ENCODE measurements at regions not wholly inside any gene's neighbourhood (a gene's known extent, or its start where the extent isn't known, plus 50 kb on each side); places are given as distances from the start of the nearest gene placed in this dataset.

GRCh38 chr10:124340033-124340760 lies 78.5 kb downstream of the OAT start:
- H4K20me1 ChIP-seq: no peaks in the 10 kb centered on the region
- peak overlapping the region in 7 of 10 experiments; percentile 34 to 48 (median 43); a peak in 9 of 20 replicates for H3K4me3 ChIP-seq
- H3K9ac ChIP-seq: peak overlapping the region in 9 of 11 experiments; percentile 63 to 81 (median 73); a peak in 19 of 22 replicates
- no peaks in the 10 kb centered on the region for H3K27me3 ChIP-seq
- peaks cover 3 to 25% (median 21%) of the 10 kb centered on the region in 11 experiments; a peak in 21 of 22 replicates for H3K9me3 ChIP-seq (replicated peaks in 1 of 11)
- H3K36me3 ChIP-seq: no peaks in the 10 kb centered on the region; a peak in 1 of 22 replicates
- H3K27ac ChIP-seq: peak overlapping the region in 10 of 11 experiments; percentile 70 to 92 (median 82); a peak in 21 of 22 replicates
- peak overlapping the region; percentile 87 to 97 (median 94) for H3K4me2 ChIP-seq
- peaks cover 55 to 76% (median 74%) of the 10 kb centered on the region in 10 experiments for H3K4me1 ChIP-seq
- TF ChIP-seq Cebpa-rat (IDR thresholded peaks at IDR 0.05): no peak

DNA sequence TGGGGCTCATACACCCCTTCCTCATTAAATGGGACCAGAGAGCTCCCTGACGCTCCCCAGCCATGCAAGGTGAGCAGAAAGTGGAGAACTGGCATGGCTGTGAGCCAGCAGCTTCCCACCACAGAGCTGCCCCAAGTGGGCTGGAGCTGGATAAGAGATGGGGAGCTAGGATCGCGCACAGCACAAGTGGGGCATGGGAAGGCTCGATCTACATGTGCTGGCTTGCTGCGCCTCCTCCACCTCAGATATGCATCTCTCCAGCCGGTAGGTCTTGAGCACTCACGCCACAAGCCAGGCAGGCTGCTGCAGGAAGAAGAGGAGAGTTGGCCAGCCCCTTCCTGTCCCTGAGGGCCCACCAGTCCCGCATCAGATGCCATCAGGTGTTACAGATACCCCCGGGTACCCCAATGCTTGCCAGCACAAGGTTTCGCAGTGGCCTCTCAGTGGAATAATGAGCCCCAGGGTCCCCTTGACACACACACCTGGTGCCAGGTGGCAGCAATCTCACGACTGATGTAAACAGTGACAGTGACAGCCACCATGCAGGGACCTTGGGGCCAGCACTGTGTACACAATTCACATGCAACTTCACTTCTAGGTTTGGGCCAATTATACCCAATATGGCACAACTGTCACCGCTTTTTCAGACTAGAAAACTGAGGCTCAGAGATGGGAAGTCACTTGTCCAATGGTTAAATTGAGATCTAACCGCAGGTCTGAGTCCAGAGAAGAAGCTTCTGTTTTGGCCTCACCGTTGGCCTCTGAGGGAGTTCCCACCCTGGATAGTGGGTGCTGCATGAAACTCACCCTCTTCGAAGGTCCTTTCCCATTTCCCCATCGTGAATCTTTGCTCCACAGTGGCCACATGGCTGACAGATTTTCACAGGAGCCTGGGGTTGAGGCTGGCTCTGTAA lies 79.3 kb downstream of the OAT start:
- Histone ChIP-seq H3K9me3 (replicated peaks in 1 of 11) (peaks cover 11 to 34% (median 29%) of the 10 kb centered on the region in 11 experiments), H3K9ac (peak overlapping the region in 9 of 11 experiments; percentile 63 to 81 (median 73); a peak in 13 of 22 replicates), H4K20me1 (no peaks in the 10 kb centered on the region), H3K27ac (peak overlapping the region in 10 of 11 experiments; percentile 7 to 92 (median 82); a peak in 19 of 22 replicates), H3K4me1 (peaks cover 50 to 71% (median 67%) of the 10 kb centered on the region in 10 experiments), H3K4me2 (peak overlapping the region; percentile 87 to 97 (median 94)), H3K4me3 (no peak overlapping the region), H3K36me3 (no peaks in the 10 kb centered on the region; a peak in 1 of 22 replicates), H3K27me3 (no peaks in the 10 kb centered on the region)
- no peak for TF ChIP-seq Cebpa-rat (IDR thresholded peaks at IDR 0.05)

- peaks cover 52 to 63% (median 60%) of the 10 kb centered on the region in 10 experiments for H3K4me1 ChIP-seq
These were observed 80.3 kb downstream of the OAT start for GRCh38 chr10:124338276-124338925.

GRCh38 chr10:124336186-124336585 lies 82.5 kb downstream of the OAT start:
- Histone ChIP-seq H3K4me2 (no peak overlapping the region), H4K20me1 (no peaks in the 10 kb centered on the region), H3K4me3 (no peak overlapping the region), H3K27me3 (no peaks in the 10 kb centered on the region), H3K9me3 (replicated peaks in 1 of 11) (peaks cover 21 to 65% (median 61%) of the 10 kb centered on the region in 11 experiments), H3K9ac (no peak overlapping the region), H3K4me1 (peaks cover 36 to 51% (median 39%) of the 10 kb centered on the region in 10 experiments), H3K36me3 (peaks cover 0 to 4% (median 0%) of the 10 kb centered on the region in 11 experiments; a peak in 3 of 22 replicates), H3K27ac (no peak overlapping the region)
- TF ChIP-seq Cebpa-rat (IDR thresholded peaks at IDR 0.05): no peak

More at GRCh38 chr10:124338276-124338925, 80.3 kb downstream of the OAT start:
- peaks cover 12 to 43% (median 39%) of the 10 kb centered on the region in 11 experiments for H3K9me3 ChIP-seq (replicated peaks in 1 of 11)
- TF ChIP-seq Cebpa-rat (IDR thresholded peaks at IDR 0.05): no peak
- H3K9ac ChIP-seq: 0 out of 22 replicates have a peak overlapping the region, but pooled peaks of 1 of the 11 experiments have one; percentile 1
- no peak overlapping the region for H3K4me3 ChIP-seq
- no peaks in the 10 kb centered on the region for H4K20me1 ChIP-seq
- peak overlapping the region in 4 of 11 experiments; percentile 6 to 92 (median 55); a peak in 4 of 22 replicates for H3K27ac ChIP-seq
- H3K27me3 ChIP-seq: no peaks in the 10 kb centered on the region
- H3K36me3 ChIP-seq: no peaks in the 10 kb centered on the region; a peak in 1 of 22 replicates
- H3K4me2 ChIP-seq: peak overlapping the region; percentile 26 to 97 (median 93); a peak in 18 of 22 replicates

GRCh38 chr10:124333931-124334330 lies 84.8 kb downstream of the OAT start:
- H3K27ac ChIP-seq: no peak overlapping the region
- H3K36me3 ChIP-seq: peaks cover 0 to 4% (median 0%) of the 10 kb centered on the region in 11 experiments; a peak in 3 of 22 replicates
- no peak overlapping the region for H3K9ac ChIP-seq
- no peak overlapping the region for H3K4me2 ChIP-seq
- peaks cover 14 to 28% (median 23%) of the 10 kb centered on the region in 10 experiments for H3K4me1 ChIP-seq
- no peaks in the 10 kb centered on the region for H3K27me3 ChIP-seq
- H3K9me3 ChIP-seq (replicated peaks in 1 of 11): peaks cover 25 to 68% (median 64%) of the 10 kb centered on the region in 11 experiments
- H3K4me3 ChIP-seq: no peak overlapping the region
- no peaks in the 10 kb centered on the region for H4K20me1 ChIP-seq
- TF ChIP-seq Cebpa-rat (IDR thresholded peaks at IDR 0.05): no peak

- Histone ChIP-seq H4K20me1 (no peaks in the 10 kb centered on the region), H3K4me3 (no peak overlapping the region), H3K4me2 (peak overlapping the region in 3 of 11 experiments; percentile 6 to 78 (median 74); a peak in 4 of 22 replicates), H3K36me3 (peaks cover 0 to 4% (median 0%) of the 10 kb centered on the region in 11 experiments; a peak in 3 of 22 replicates), H3K27ac (peak overlapping the region in 2 of 11 experiments; percentile 20 to 30; a peak in 2 of 22 replicates), H3K27me3 (no peaks in the 10 kb centered on the region), H3K4me1 (peaks cover under 1 to 16% (median 9%) of the 10 kb centered on the region in 10 experiments; a peak in 18 of 20 replicates), H3K9ac (no peak overlapping the region), H3K9me3 (replicated peaks in 1 of 11) (peaks cover 25 to 67% (median 64%) of the 10 kb centered on the region in 11 experiments)
- no peak for TF ChIP-seq Cebpa-rat (IDR thresholded peaks at IDR 0.05)
These were observed 86.3 kb downstream of the OAT start for GRCh38 chr10:124332426-124332825.

- TF ChIP-seq Cebpa-rat (IDR thresholded peaks at IDR 0.05): no peak
- no peak overlapping the region for H3K27ac ChIP-seq
These were observed 88.8 kb downstream of the OAT start for GRCh38 chr10:124329941-124330340.

DNA sequence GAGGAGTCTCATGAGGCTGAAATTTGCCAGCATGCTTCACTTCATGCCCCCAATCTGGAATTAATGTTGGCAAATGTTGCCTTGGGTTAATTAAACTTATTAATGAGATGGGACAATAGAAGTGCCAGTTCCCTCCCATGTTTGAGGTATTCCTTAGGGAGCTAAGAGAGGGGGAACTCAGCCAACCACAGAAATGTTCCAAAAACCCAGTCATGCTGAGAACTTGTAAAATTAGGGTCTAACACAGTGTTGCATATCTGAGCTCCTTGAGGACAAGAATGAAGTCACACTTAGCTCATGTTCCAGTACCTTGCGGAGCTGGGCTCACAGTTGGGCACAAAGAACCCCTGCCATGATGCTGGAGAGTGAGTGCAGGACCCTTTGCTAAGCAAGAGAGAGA lies 89.4 kb downstream of the OAT start:
- H3K4me2 ChIP-seq: peak overlapping the region in 6 of 11 experiments; percentile 8 to 35 (median 11); a peak in 5 of 22 replicates
- no peaks in the 10 kb centered on the region for H3K27me3 ChIP-seq
- H3K4me1 ChIP-seq: peaks cover 7 to 36% (median 9%) of the 10 kb centered on the region in 10 experiments; a peak in 14 of 20 replicates
- no peak overlapping the region for H3K4me3 ChIP-seq
- no peak for TF ChIP-seq Cebpa-rat (IDR thresholded peaks at IDR 0.05)
- H3K27ac ChIP-seq: no peak overlapping the region
- H3K9me3 ChIP-seq (replicated peaks in 1 of 11): peaks cover 10 to 38% (median 34%) of the 10 kb centered on the region in 11 experiments
- no peak overlapping the region for H3K9ac ChIP-seq
- H3K36me3 ChIP-seq: peaks cover 0 to 4% (median 0%) of the 10 kb centered on the region in 11 experiments; a peak in 2 of 22 replicates
- no peaks in the 10 kb centered on the region for H4K20me1 ChIP-seq

More at GRCh38 chr10:124329941-124330340, 88.8 kb downstream of the OAT start:
- peak overlapping the region in 5 of 11 experiments; percentile 8 to 35 (median 20); a peak in 4 of 22 replicates for H3K4me2 ChIP-seq
- no peak overlapping the region for H3K4me3 ChIP-seq
- H3K9ac ChIP-seq: no peak overlapping the region
- H3K9me3 ChIP-seq (replicated peaks in 1 of 11): peaks cover 15 to 44% (median 40%) of the 10 kb centered on the region in 11 experiments
- peaks cover 6 to 30% (median 8%) of the 10 kb centered on the region in 10 experiments; a peak in 14 of 20 replicates for H3K4me1 ChIP-seq
- no peaks in the 10 kb centered on the region for H4K20me1 ChIP-seq
- no peaks in the 10 kb centered on the region for H3K27me3 ChIP-seq
- H3K36me3 ChIP-seq: peaks cover 0 to 4% (median 0%) of the 10 kb centered on the region in 11 experiments; a peak in 2 of 22 replicates
